SK-N-SH (cell line): ENCODE measurements at regions not wholly inside any gene's neighbourhood (a gene's known extent, or its start where the extent isn't known, plus 50 kb on each side); places are given as distances from the start of the nearest gene placed in this dataset.

Experiments used
- CTCF ChIA-PET: fragments of 300-600, 350-600 bp; formaldehyde crosslinking; extraction: SDS; loops from one replicate; lab custom pipeline; 2021; lab: Yijun Ruan, JAX
- POLR2A ChIA-PET: fragments of 350-600 bp; sonication (Branson Sonifier 250); formaldehyde crosslinking; extraction: SDS; loops from one replicate; lab custom pipeline; 2020; ENCODE audit warnings: antibody characterized with exemption, inconsistent platforms; lab: Yijun Ruan, JAX
- DNase-seq: peaks from one replicate; pipeline ENCODE4 v3.0.0; 2012
- H2AFZ ChIP-seq: fragments of 200-600 bp; sonication (generic); 2 replicates; pipeline ENCODE4 v1.8.1; 2016; ENCODE audit warnings: antibody characterized with exemption, mild to moderate bottlenecking, low read depth
- H3F3A ChIP-seq: fragments of 200-600 bp; sonication (generic); replicated peaks from 2 replicates; pipeline ENCODE3; 2016; ENCODE audit warnings: antibody characterized with exemption, mild to moderate bottlenecking; ENCODE audit not compliant: insufficient read depth
- H3K27ac ChIP-seq, 2 experiments: fragments of 200-500 bp in 1 of 2; fragments of 200-600 bp in 1 of 2; sonication (Bioruptor generic) in 1 of 2; sonication (generic), shearing (Covaris generic) in 1 of 2; 2 replicates each; pipeline versions ENCODE4 v1.5.1 to v1.6.1; 2014 to 2016; ENCODE audit warnings: low read depth in 2 of 2, inconsistent platforms in 1 of 2, low read length in 1 of 2, mild to moderate bottlenecking in 1 of 2, mixed read lengths in 1 of 2
- H3K27me3 ChIP-seq: fragments of 200-600 bp; sonication (generic), shearing (Covaris generic); 2 replicates; pipeline ENCODE4 v1.6.1; 2016; ENCODE audit warnings: mixed run types; ENCODE audit not compliant: insufficient read depth
- H3K36me3 ChIP-seq, 2 experiments: fragments of 200-500 bp in 1 of 2; fragments of 200-600 bp in 1 of 2; sonication (Bioruptor generic) in 1 of 2; sonication (generic) in 1 of 2; replicated peaks in 1 of 2; 2 replicates each; pipeline versions ENCODE3 to v1.5.1; 2014 to 2016; ENCODE audit warnings: low read length in 1 of 2, mild to moderate bottlenecking in 1 of 2; ENCODE audit not compliant: insufficient read depth in 2 of 2, control insufficient read depth in 1 of 2
- H3K4me1 ChIP-seq, 2 experiments: fragments of 200-500 bp in 1 of 2; fragments of 200-600 bp in 1 of 2; sonication (Bioruptor generic) in 1 of 2; sonication (generic), shearing (Covaris generic) in 1 of 2; 2 replicates each; pipeline versions ENCODE4 v1.5.1 to v1.6.1; 2014 to 2016; ENCODE audit warnings: low read depth in 1 of 2, low read length in 1 of 2, mixed run types in 1 of 2; ENCODE audit not compliant: insufficient read depth in 2 of 2, control insufficient read depth in 1 of 2
- H3K4me2 ChIP-seq: fragments of 200-600 bp; sonication (generic), shearing (Covaris generic); 2 replicates; pipeline ENCODE4 v1.6.1; 2017; ENCODE audit warnings: mixed run types
- H3K4me3 ChIP-seq, 2 experiments: fragments of 200-500 bp in 1 of 2; fragments of 200-600 bp in 1 of 2; sonication (Bioruptor generic) in 1 of 2; sonication (generic), shearing (Covaris generic) in 1 of 2; 2 replicates each; pipeline versions ENCODE4 v1.5.1 to v1.8.1; 2014 to 2016; ENCODE audit warnings: low read depth in 2 of 2, inconsistent platforms in 1 of 2, low read length in 1 of 2, mild to moderate bottlenecking in 1 of 2, mixed read lengths in 1 of 2, moderate library complexity in 1 of 2
- H3K79me2 ChIP-seq: fragments of 200-600 bp; sonication (generic); 2 replicates; pipeline ENCODE4 v1.8.1; 2017; ENCODE audit warnings: mild to moderate bottlenecking; ENCODE audit not compliant: insufficient read depth
- H3K9ac ChIP-seq: fragments of 200-600 bp; sonication (generic); 2 replicates; pipeline ENCODE4 v1.6.1; 2017; ENCODE audit warnings: mixed run types
- H3K9me2 ChIP-seq: fragments of 200-600 bp; sonication (generic); 2 replicates; pipeline ENCODE4 v1.6.1; 2017; ENCODE audit warnings: mixed run types
- H3K9me3 ChIP-seq: fragments of 200-600 bp; sonication (generic); 2 replicates; pipeline ENCODE4 v1.6.1; 2017; ENCODE audit warnings: mixed run types, mild to moderate bottlenecking, moderate library complexity
- H4K20me1 ChIP-seq: fragments of 200-600 bp; sonication (generic); 2 replicates; pipeline ENCODE4 v1.6.1; 2017; ENCODE audit warnings: mild to moderate bottlenecking, mixed run types; ENCODE audit not compliant: insufficient read depth
- CHD2 ChIP-seq: fragments of 150-350 bp; IDR thresholded peaks from 2 replicates; pipeline ENCODE4 v1.6.1; 2018; ENCODE audit warnings: low read length; ENCODE audit not compliant: partially characterized antibody
- CTCF ChIP-seq: fragments of 200-600 bp; sonication (generic); IDR thresholded peaks from 2 replicates; pipeline ENCODE4 v1.6.1; 2017; ENCODE audit warnings: antibody characterized with exemption, mild to moderate bottlenecking, moderate library complexity
- ELF1 ChIP-seq: IDR thresholded peaks from 2 replicates; pipeline ENCODE4 v1.4.0; 2012
- EZH2phosphoT487 ChIP-seq: fragments of 200-600 bp; sonication (generic); IDR thresholded peaks from 2 replicates; pipeline ENCODE4 v1.6.1; 2017; ENCODE audit warnings: low read depth, mixed run types, mild to moderate bottlenecking, antibody characterized with exemption, moderate library complexity, borderline replicate concordance
- FOSL2 ChIP-seq: IDR thresholded peaks from 2 replicates; pipeline ENCODE4 v1.4.0; 2012; ENCODE audit warnings: low read depth, mild to moderate bottlenecking, moderate library complexity, borderline replicate concordance
- FOXJ3 ChIP-seq: sonication (generic); formaldehyde crosslinking; IDR thresholded peaks from 2 replicates; pipeline ENCODE4 v1.5.1; 2020; ENCODE audit warnings: mild to moderate bottlenecking, missing genetic modification reagents
- GATA2 ChIP-seq: sonication (generic); formaldehyde crosslinking; IDR thresholded peaks from 2 replicates; pipeline ENCODE4 v1.5.0; 2020; ENCODE audit warnings: mild to moderate bottlenecking, missing genetic modification reagents
- JUND ChIP-seq: IDR thresholded peaks from 2 replicates; pipeline ENCODE4 v1.4.0; 2012
- MAX ChIP-seq: IDR thresholded peaks from 2 replicates; pipeline ENCODE4 v1.4.0; 2012; ENCODE audit warnings: low read depth
- MEF2A ChIP-seq: IDR thresholded peaks from 2 replicates; pipeline ENCODE4 v1.4.0; 2012; ENCODE audit warnings: low read depth, borderline replicate concordance
- MXI1 ChIP-seq: IDR thresholded peaks from 2 replicates; pipeline ENCODE4 v1.6.1; 2012; ENCODE audit warnings: mild to moderate bottlenecking, low read depth, low read length, improper control_type of control experiment
- NFIC ChIP-seq: IDR thresholded peaks from 2 replicates; pipeline ENCODE4 v1.4.0; 2012; ENCODE audit warnings: borderline replicate concordance
- NRF1 ChIP-seq: IDR thresholded peaks from 2 replicates; pipeline ENCODE4 v1.6.1; 2012; ENCODE audit warnings: low read depth, mild to moderate bottlenecking, low read length
- POLR2AphosphoS5 ChIP-seq: IDR thresholded peaks from 2 replicates; pipeline ENCODE4 v1.6.1; 2012; ENCODE audit warnings: low read depth, low read length
- RAD21 ChIP-seq: IDR thresholded peaks from 2 replicates; pipeline ENCODE4 v1.6.1; 2012; ENCODE audit warnings: mild to moderate bottlenecking, low read length
- RCOR1 ChIP-seq: fragments of 150-350 bp; IDR thresholded peaks from 2 replicates; pipeline ENCODE4 v1.6.1; 2017; ENCODE audit warnings: antibody characterized with exemption, low read length
- SIN3A ChIP-seq: IDR thresholded peaks from 2 replicates; pipeline ENCODE4 v1.6.1; 2012; ENCODE audit warnings: low read depth, mild to moderate bottlenecking, low read length, moderate library complexity, borderline replicate concordance
- SMC3 ChIP-seq: IDR thresholded peaks from 2 replicates; pipeline ENCODE4 v1.6.1; 2012; ENCODE audit warnings: low read depth, low read length, improper control_type of control experiment
- TCF12 ChIP-seq: IDR thresholded peaks from 2 replicates; pipeline ENCODE4 v1.4.0; 2012
- TEAD4 ChIP-seq: IDR thresholded peaks from 2 replicates; pipeline ENCODE4 v1.4.0; 2012; ENCODE audit warnings: mild to moderate bottlenecking, borderline replicate concordance; ENCODE audit not compliant: insufficient read depth
- USF1 ChIP-seq: IDR thresholded peaks from 2 replicates; pipeline ENCODE4 v1.4.0; 2012; ENCODE audit warnings: low read depth, borderline replicate concordance
- YY1 ChIP-seq: IDR thresholded peaks from 2 replicates; pipeline ENCODE4 v1.4.0; 2012; ENCODE audit warnings: low read depth, mild to moderate bottlenecking
- ZBTB33 ChIP-seq: IDR thresholded peaks from 2 replicates; pipeline ENCODE4 v1.4.0; 2012; ENCODE audit warnings: low read depth, borderline replicate concordance
- WGBS: methylation state at CpG from one replicate; pipeline ENCODE4 v1.1.6; 2017; ENCODE audit warnings: low lambda C conversion rate; 5-methylcytosine and 5-hydroxymethylcytosine counted together

- TF ChIP-seq CTCF, result no peak
- TF ChIP-seq TCF12, result no peak
- no peak for TF ChIP-seq USF1
- TF ChIP-seq MXI1, result no peak
- no peak for TF ChIP-seq MAX
- no peak for TF ChIP-seq SIN3A
- no peak for TF ChIP-seq MEF2A
- no peak for TF ChIP-seq POLR2AphosphoS5
- TF ChIP-seq NFIC, result no peak
- no peak for TF ChIP-seq RCOR1
These were observed 70.0 kb upstream of the NBPF3 start (continued) for GRCh38 chr1:21369905-21370304.

GRCh38 chr1:21368515-21369289 lies 71.2 kb upstream of the NBPF3 start:
- no peaks in the 10 kb centered on the region; a peak in 1 of 4 replicates for H3K4me1 ChIP-seq
- no peaks in the 10 kb centered on the region for H3K36me3 ChIP-seq
- H3K4me3 ChIP-seq, result peak overlapping the region in 1 of 2 experiments; percentile 51; a peak in 1 of 4 replicates
- H3K9me2 ChIP-seq, result no peaks in the 10 kb centered on the region
- H3K27me3 ChIP-seq, result no peaks in the 10 kb centered on the region
- H4K20me1 ChIP-seq, result no peaks in the 10 kb centered on the region
- H3K27ac ChIP-seq, result no peak overlapping the region
- no peaks in the 10 kb centered on the region for H3K9me3 ChIP-seq
- H3K9ac ChIP-seq, result no peak overlapping the region
- ChIA-PET CTCF (interaction anchor here (0.5 to 9.2 kb wide), 97 partner anchors 9 to 681 kb away, joined by 3 to 253 read pairs (median 5); partner anchors contain the start of genes ALPL and KIF17), POLR2A (interaction anchor here (0.6 to 1.0 kb wide), 3 partner anchors 114 to 136 kb away, joined by 3 to 8 read pairs (median 6); no protein-coding TSS in a partner anchor)
- H3F3A ChIP-seq, result no peaks in the 10 kb centered on the region
- no peak overlapping the region for H3K4me2 ChIP-seq
- peak; percentile 84 for DNase-seq
- H2AFZ ChIP-seq, result no peak overlapping the region; the same call in 1 of the 2 replicates
- WGBS, result 33% methylated on average over 9 of the region's 9 CpGs
- no peaks in the 10 kb centered on the region for H3K79me2 ChIP-seq
- no peak for TF ChIP-seq MEF2A
- TF ChIP-seq RCOR1, result peak; percentile 60
- TF ChIP-seq RAD21, result peak; percentile 100
- no peak for TF ChIP-seq ELF1
- TF ChIP-seq USF1, result no peak
- no peak for TF ChIP-seq JUND
- TF ChIP-seq ZBTB33, result no peak
- TF ChIP-seq FOSL2, result no peak
- no peak for TF ChIP-seq MAX
- no peak for TF ChIP-seq TEAD4
- no peak for TF ChIP-seq YY1
- TF ChIP-seq TCF12, result no peak
- TF ChIP-seq SMC3, result peak; percentile 100
- TF ChIP-seq CHD2, result no peak
- TF ChIP-seq EZH2phosphoT487, result no peak
- TF ChIP-seq GATA2, result no peak
- TF ChIP-seq NRF1, result peak; percentile 22
- no peak for TF ChIP-seq FOXJ3 (CRISPR knock-in tag)
- no peak for TF ChIP-seq SIN3A
